ENCODE measurements at regions not wholly inside any gene's neighbourhood (a gene's known extent, or its start where the extent isn't known, plus 50 kb on each side); places are given as distances from the start of the nearest gene placed in this dataset.

DNA sequence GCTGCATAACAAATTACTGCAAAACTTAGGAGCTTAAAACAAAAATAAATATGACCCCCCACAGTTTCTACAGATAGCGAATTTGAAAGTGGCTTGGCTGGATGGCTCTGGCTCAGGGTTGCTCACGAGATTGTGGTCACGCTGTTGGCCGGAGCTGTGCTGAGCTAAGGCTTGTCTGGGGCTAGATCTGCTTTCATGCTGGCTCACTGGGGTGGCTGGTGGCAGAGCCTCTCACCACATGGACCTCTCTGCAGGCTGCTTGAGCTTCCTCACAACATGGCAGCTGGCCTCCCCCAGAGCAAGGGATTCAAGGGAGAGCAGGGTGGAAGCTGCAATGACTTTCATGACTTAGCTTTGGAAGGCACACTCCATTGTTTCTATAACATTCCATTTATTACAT, 354.1 kb downstream of the SHQ1 start:
- H3K4me1 ChIP-seq (ENCODE audit: insufficient read depth, low read length): peaks cover 2% of the 10 kb centered on the region; the same call in 1 of the 2 replicates
- no peak overlapping the region for H3K18ac ChIP-seq (ENCODE audit: insufficient read length, low read depth, low read length)
- H4K20me1 ChIP-seq (ENCODE audit: control insufficient read depth, insufficient read depth, insufficient read length): no peaks in the 10 kb centered on the region
- Mint-ChIP-seq H3K4me1 (peaks cover 22 to 26% of the 10 kb centered on the region in 2 experiments), H3K27ac (no peak overlapping the region), H3K4me3 (no peak overlapping the region), H3K36me3 (ENCODE audit: insufficient read depth in 1 of 3, low read depth in 3 of 3) (peaks cover 0 to 1% (median 0%) of the 10 kb centered on the region in 3 experiments; a peak in 1 of 7 replicates), H3K9me3 (peaks cover 0 to 5% of the 10 kb centered on the region in 2 experiments; a peak in 2 of 5 replicates), H3K27me3 (ENCODE audit: low read depth) (peaks cover 7% of the 10 kb centered on the region; the same call in 1 of the 2 replicates)
- H3K79me2 ChIP-seq (ENCODE audit: insufficient read depth, low read length): no peaks in the 10 kb centered on the region
- H4K91ac ChIP-seq (ENCODE audit: insufficient read length, low read depth, low read length): no peak overlapping the region
- no peaks in the 10 kb centered on the region for H3K23me2 ChIP-seq (ENCODE audit: insufficient read length, low read depth, low read length, poor library complexity, severe bottlenecking)
- no CpG with 5 or more reads among the region's 4 CpGs for WGBS (ENCODE audit: extremely low coverage, insufficient read length, low lambda C conversion rate)
- no peak overlapping the region for H2AK5ac ChIP-seq (ENCODE audit: insufficient read length, low read length)
- H3K4ac ChIP-seq (ENCODE audit: low read depth, low read length): no peak overlapping the region
- no peak overlapping the region for H2BK15ac ChIP-seq (ENCODE audit: low read depth, low read length)
- H2AFZ ChIP-seq (ENCODE audit: low read length): no peak overlapping the region
- H3K56ac ChIP-seq (ENCODE audit: insufficient read length, low read depth, low read length): no peak overlapping the region
- no peak overlapping the region for H3K14ac ChIP-seq (ENCODE audit: insufficient read depth, low read length)
- H3K27ac ChIP-seq (ENCODE audit: insufficient read length, low read depth, low read length): no peak overlapping the region
- H4K5ac ChIP-seq (ENCODE audit: insufficient read length, low read depth, low read length): no peak overlapping the region
- H2BK12ac ChIP-seq (ENCODE audit: insufficient read length, low read depth, low read length): no peak overlapping the region
- H3K9ac ChIP-seq (ENCODE audit: extremely low read depth, insufficient read length, low read length): no peak overlapping the region
- no peaks in the 10 kb centered on the region for H3K27me3 ChIP-seq (ENCODE audit: insufficient read depth, low read length)
- no peaks in the 10 kb centered on the region for H3K9me3 ChIP-seq (ENCODE audit: control insufficient read depth, low read depth, low read length)
- no peak overlapping the region for H4K8ac ChIP-seq (replicated peaks; ENCODE audit: insufficient read length, low read depth, low read length)
- H2BK120ac ChIP-seq (ENCODE audit: low read depth, low read length, poor library complexity, severe bottlenecking): no peak overlapping the region
- no peak overlapping the region for H3T11ph ChIP-seq (ENCODE audit: low read length)
- TF ChIP-seq, protein P1, sequence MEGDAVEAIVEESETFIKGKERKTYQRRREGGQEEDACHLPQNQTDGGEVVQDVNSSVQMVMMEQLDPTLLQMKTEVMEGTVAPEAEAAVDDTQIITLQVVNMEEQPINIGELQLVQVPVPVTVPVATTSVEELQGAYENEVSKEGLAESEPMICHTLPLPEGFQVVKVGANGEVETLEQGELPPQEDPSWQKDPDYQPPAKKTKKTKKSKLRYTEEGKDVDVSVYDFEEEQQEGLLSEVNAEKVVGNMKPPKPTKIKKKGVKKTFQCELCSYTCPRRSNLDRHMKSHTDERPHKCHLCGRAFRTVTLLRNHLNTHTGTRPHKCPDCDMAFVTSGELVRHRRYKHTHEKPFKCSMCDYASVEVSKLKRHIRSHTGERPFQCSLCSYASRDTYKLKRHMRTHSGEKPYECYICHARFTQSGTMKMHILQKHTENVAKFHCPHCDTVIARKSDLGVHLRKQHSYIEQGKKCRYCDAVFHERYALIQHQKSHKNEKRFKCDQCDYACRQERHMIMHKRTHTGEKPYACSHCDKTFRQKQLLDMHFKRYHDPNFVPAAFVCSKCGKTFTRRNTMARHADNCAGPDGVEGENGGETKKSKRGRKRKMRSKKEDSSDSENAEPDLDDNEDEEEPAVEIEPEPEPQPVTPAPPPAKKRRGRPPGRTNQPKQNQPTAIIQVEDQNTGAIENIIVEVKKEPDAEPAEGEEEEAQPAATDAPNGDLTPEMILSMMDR (conservative IDR thresholded peaks at IDR 0.05): no peak
- no peak overlapping the region for H3K4me2 ChIP-seq (ENCODE audit: insufficient read depth, insufficient read length, low read length)
- no peak overlapping the region for H3K23ac ChIP-seq (ENCODE audit: insufficient read length, low read depth, low read length)
- no peak for DNase-seq
- H2BK5ac ChIP-seq (ENCODE audit: insufficient read length, low read length): no peak overlapping the region
- H3K79me1 ChIP-seq (ENCODE audit: insufficient read depth, low read depth, low read length, poor library complexity, severe bottlenecking): no peaks in the 10 kb centered on the region
- H2BK20ac ChIP-seq (ENCODE audit: low read depth, low read length, poor library complexity, severe bottlenecking): no peak overlapping the region

Data from H9 (cell line).